GM21360 (cell line): ENCODE measurements at regions not wholly inside any gene's neighbourhood (a gene's known extent, or its start where the extent isn't known, plus 50 kb on each side); places are given as distances from the start of the nearest gene placed in this dataset.
"Not testable (repeated sequence)": the region's sequence is repeated elsewhere in the genome, so short reads cannot be mapped to it uniquely, and the experiment has no call there.

Source experiments
- ATAC-seq: cut with Tn5 transposase; IDR thresholded peaks from one replicate; pipeline ENCODE4 v1.9.1; 2021; ENCODE audit warnings: mild to moderate bottlenecking, moderate library complexity; ENCODE audit not compliant: unreplicated experiment

- no peak for ATAC-seq
Measured at GRCh38 chr22:47547881-47548650, 785.6 kb downstream of the TBC1D22A start.

GRCh38 chr22:47547239-47547661, 784.8 kb downstream of the TBC1D22A start:
- no peak for ATAC-seq

- ATAC-seq: no peak
Measured at GRCh38 chr22:47544696-47545095, 782.2 kb downstream of the TBC1D22A start.

GRCh38 chr22:47543447-47543846, 781.0 kb downstream of the TBC1D22A start:
- ATAC-seq: no peak

GRCh38 chr22:47540011-47540410, 777.6 kb downstream of the TBC1D22A start:
- no peak for ATAC-seq

- no peak for ATAC-seq
Measured at GRCh38 chr22:47539374-47539773, 776.9 kb downstream of the TBC1D22A start.

GRCh38 chr22:47535681-47536080, 773.2 kb downstream of the TBC1D22A start:
- ATAC-seq: no peak

GRCh38 chr22:47534804-47535410, 772.5 kb downstream of the TBC1D22A start:
- no peak for ATAC-seq

- no peak for ATAC-seq
Measured at GRCh38 chr22:47533961-47534803, 771.7 kb downstream of the TBC1D22A start.

- ATAC-seq: no peak
Measured at GRCh38 chr22:47517062-47517461, 754.6 kb downstream of the TBC1D22A start.

GRCh38 chr22:47515384-47516125, 753.1 kb downstream of the TBC1D22A start:
- no peak for ATAC-seq

GRCh38 chr22:47512617-47513016, 750.2 kb downstream of the TBC1D22A start:
- ATAC-seq: no peak

GRCh38 chr22:47504962-47505361, 742.5 kb downstream of the TBC1D22A start:
- no peak for ATAC-seq

GRCh38 chr22:47498969-47499495, 736.6 kb downstream of the TBC1D22A start:
- no peak for ATAC-seq

GRCh38 chr22:47497666-47498065, 735.2 kb downstream of the TBC1D22A start:
- ATAC-seq: no peak

GRCh38 chr22:47495110-47495509, 732.7 kb downstream of the TBC1D22A start:
- no peak for ATAC-seq

- ATAC-seq: not testable (repeated sequence)
Measured at GRCh38 chr22:47488131-47488530, 725.7 kb downstream of the TBC1D22A start.

GRCh38 chr22:47486569-47487312, 724.3 kb downstream of the TBC1D22A start:
- no peak for ATAC-seq

- no peak for ATAC-seq
Measured at GRCh38 chr22:47484960-47485569, 722.6 kb downstream of the TBC1D22A start.
